ENCODE measurements at regions not wholly inside any gene's neighbourhood (a gene's known extent, or its start where the extent isn't known, plus 50 kb on each side); places are given as distances from the start of the nearest gene placed in this dataset.

DNA sequence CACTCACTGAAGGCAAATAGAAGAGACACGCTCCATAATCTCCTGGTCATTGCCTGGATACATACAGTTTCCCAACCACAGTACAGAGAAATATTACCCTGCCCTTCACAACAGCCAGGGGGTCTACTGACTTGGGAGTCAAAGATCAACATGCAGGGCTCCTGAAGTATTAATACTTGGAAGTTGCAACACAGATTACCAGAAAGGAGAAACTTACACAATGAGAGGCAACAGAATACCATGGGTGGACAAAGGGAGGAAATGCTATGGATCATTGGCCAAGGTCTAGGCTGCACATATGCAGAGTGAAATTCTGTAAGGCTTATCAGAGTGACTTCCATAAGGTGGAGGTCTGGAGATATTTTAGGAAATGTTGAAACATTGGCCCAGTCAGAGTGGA is 267.9 kb upstream of the FAT3 start:
- ChIA-PET CTCF (no interaction called here), POLR2A (no interaction called here)
- Histone ChIP-seq H3K4me1 (ENCODE audit: control insufficient read depth, extremely low read depth, insufficient read depth, low read length) (no peaks in the 10 kb centered on the region), H4K20me1 (replicated peaks; ENCODE audit: control insufficient read depth, extremely low read depth, insufficient read depth, low read length) (no peaks in the 10 kb centered on the region), H3K27me3 (ENCODE audit: control insufficient read depth in 2 of 2, insufficient read depth in 2 of 2, low read length in 2 of 2) (no peaks in the 10 kb centered on the region), H3K4me3 (replicated peaks in 1 of 3; ENCODE audit: insufficient read depth in 1 of 3, low read depth in 1 of 3, low read length in 3 of 3) (no peak overlapping the region), H2AFZ (ENCODE audit: low read depth, low read length) (no peak overlapping the region), H3K79me2 (ENCODE audit: control insufficient read depth, insufficient read depth, low read length) (no peaks in the 10 kb centered on the region), H3K36me3 (ENCODE audit: control insufficient read depth in 2 of 2, extremely low read depth in 1 of 2, insufficient read depth in 2 of 2, low read length in 2 of 2) (no peaks in the 10 kb centered on the region), H3K27ac (ENCODE audit: insufficient read depth, low read depth, low read length) (no peak overlapping the region), H3K9me1 (replicated peaks; ENCODE audit: control insufficient read depth, extremely low read depth, insufficient read depth, low read length) (no peaks in the 10 kb centered on the region), H3K9ac (replicated peaks; ENCODE audit: extremely low read depth, insufficient read depth, low read length) (no peak overlapping the region), H3K4me2 (ENCODE audit: insufficient read depth, low read length) (no peak overlapping the region), H3K9me3 (replicated peaks; ENCODE audit: control insufficient read depth, insufficient read depth, low read length) (no peaks in the 10 kb centered on the region)
- dilution Hi-C loops (cut with MboI; ENCODE audit: extremely low pct_ligation_motif_present, low sequenced_read_pairs) (no loop called here), intact Hi-C loops (cut with micrococcal nuclease) (no loop called here)
- DNase-seq (ENCODE audit: low read depth, low spot score): peak; percentile 3
- no peak for FAIRE-seq
- BruUV-seq (replicated peaks): no TSS peak
- no peak for TF ChIP-seq POLR2A (IDR thresholded peaks at IDR 0.05; ENCODE audit: low read depth, low read length)
- TF ChIP-seq EZH2 (IDR thresholded peaks at IDR 0.05; ENCODE audit: borderline replicate concordance, low read depth, low read length, severe bottlenecking): no peak
- TF ChIP-seq FOS (IDR thresholded peaks at IDR 0.05; ENCODE audit: borderline replicate concordance, insufficient read depth, low read length): no peak
- no peak for TF ChIP-seq MYC (IDR thresholded peaks at IDR 0.05; ENCODE audit: low read depth, low read length)
- no peak for TF ChIP-seq POLR2AphosphoS5 (IDR thresholded peaks at IDR 0.05; ENCODE audit: insufficient read depth, low read depth, low read length)
- TF ChIP-seq, protein P1, sequence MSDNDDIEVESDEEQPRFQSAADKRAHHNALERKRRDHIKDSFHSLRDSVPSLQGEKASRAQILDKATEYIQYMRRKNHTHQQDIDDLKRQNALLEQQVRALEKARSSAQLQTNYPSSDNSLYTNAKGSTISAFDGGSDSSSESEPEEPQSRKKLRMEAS (IDR thresholded peaks at IDR 0.05; ENCODE audit: insufficient read depth, insufficient read length): no peak
- no peak for TF ChIP-seq GATA2 (IDR thresholded peaks at IDR 0.05; ENCODE audit: insufficient read depth, insufficient read length, low read depth, low read length)
- TF ChIP-seq, protein P2, sequence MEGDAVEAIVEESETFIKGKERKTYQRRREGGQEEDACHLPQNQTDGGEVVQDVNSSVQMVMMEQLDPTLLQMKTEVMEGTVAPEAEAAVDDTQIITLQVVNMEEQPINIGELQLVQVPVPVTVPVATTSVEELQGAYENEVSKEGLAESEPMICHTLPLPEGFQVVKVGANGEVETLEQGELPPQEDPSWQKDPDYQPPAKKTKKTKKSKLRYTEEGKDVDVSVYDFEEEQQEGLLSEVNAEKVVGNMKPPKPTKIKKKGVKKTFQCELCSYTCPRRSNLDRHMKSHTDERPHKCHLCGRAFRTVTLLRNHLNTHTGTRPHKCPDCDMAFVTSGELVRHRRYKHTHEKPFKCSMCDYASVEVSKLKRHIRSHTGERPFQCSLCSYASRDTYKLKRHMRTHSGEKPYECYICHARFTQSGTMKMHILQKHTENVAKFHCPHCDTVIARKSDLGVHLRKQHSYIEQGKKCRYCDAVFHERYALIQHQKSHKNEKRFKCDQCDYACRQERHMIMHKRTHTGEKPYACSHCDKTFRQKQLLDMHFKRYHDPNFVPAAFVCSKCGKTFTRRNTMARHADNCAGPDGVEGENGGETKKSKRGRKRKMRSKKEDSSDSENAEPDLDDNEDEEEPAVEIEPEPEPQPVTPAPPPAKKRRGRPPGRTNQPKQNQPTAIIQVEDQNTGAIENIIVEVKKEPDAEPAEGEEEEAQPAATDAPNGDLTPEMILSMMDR (IDR thresholded peaks at IDR 0.05; ENCODE audit: extremely low read depth in 1 of 2, insufficient read depth in 1 of 2, low read depth in 1 of 2, low read length in 2 of 2): no peak
- TF ChIP-seq JUN (IDR thresholded peaks at IDR 0.05; ENCODE audit: borderline replicate concordance, insufficient read depth, insufficient read length, low read depth): no peak

Data from endothelial cell of umbilical vein (primary cell).